ENCODE measurements at regions not wholly inside any gene's neighbourhood (a gene's known extent, or its start where the extent isn't known, plus 50 kb on each side); places are given as distances from the start of the nearest gene placed in this dataset.

DNA sequence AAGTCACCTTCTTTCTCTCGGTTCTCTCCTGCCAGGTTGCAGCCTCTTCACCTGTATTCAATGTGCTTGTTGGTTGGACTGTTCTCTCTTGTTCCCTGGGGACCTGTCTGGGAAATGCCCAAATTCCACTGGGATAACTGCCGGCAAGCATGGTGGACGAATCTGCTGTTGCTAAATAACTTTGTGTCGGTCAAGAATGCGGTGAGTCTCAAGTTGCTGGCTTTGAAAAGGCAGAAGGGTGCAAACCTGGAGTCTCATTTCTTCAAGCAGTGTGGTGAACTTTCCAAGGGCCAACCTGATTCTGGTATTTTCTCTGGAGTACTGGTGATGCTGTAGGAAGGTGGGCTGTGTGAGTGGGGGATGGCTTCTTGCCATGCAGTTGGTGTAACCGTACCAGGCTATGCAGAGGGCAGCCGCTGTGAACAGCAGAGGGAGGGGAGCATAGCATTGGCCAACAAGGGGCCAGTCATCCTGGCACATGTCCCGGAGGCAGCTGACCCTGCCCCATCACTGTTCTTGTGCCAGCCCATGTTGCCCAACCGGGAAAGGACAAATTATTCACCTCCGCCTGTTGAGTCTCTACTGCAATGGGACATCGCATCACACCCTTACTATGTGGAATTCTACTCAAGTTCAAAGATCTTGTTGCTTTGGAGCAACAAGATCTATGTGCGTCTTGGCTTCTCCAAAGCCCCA is 88.1 kb upstream of the SEC11C start:
- ATAC-seq = no peak
- Mint-ChIP-seq H3K4me3 (no peak overlapping the region), H3K27ac (no peak overlapping the region), H3K36me3 (no peaks in the 10 kb centered on the region), H3K9me3 (no peaks in the 10 kb centered on the region), H3K4me1 (peaks cover 0 to 3% (median 1%) of the 10 kb centered on the region in 4 donors), H3K27me3 (peaks cover 3 to 44% (median 20%) of the 10 kb centered on the region in 5 donors)
- no peak for DNase-seq
- POLR2A ChIA-PET = no interaction called here

DNA sequence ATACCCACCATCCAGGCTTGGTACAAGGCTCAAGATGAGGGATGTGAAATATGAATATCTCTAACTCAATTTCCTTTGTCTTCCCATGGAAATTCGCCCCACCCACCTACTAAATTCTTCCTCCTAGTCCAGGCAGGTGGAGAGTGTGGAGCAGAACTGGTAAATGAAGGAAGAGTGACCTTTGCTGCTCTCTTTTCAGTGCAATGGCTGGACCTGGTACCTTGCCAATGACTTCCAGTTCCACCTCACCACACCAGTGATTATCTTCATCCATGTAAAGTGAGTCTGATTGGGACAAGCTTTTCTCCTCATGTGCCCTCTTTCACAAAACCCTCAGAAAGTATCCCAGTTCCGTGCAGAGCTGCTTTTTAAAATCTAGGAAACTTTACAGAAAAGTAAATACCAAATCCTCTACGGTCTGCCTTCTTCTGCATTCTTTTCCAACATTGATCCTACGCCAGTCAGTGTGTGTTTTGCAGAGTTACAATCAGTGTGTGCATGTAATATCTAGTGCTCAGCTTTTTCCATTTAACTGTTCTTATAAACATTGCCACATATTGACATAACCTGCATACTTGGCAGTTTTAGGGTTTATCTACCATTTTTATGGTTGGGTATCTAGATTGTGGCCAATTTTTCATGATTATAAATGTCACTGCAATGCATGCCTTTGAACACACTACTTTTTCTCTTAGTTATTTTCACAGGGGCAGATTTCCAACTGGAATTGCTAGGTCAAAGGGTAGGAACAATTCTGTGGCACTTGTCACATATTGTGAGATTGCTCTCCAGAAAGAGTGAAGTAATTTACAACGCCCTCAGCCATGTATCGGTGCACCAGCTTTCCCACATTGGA is 86.5 kb upstream of the SEC11C start:
- no peak for ATAC-seq
- H3K4me1 Mint-ChIP-seq = peaks cover 0 to 3% (median 1%) of the 10 kb centered on the region in 4 donors

DNA sequence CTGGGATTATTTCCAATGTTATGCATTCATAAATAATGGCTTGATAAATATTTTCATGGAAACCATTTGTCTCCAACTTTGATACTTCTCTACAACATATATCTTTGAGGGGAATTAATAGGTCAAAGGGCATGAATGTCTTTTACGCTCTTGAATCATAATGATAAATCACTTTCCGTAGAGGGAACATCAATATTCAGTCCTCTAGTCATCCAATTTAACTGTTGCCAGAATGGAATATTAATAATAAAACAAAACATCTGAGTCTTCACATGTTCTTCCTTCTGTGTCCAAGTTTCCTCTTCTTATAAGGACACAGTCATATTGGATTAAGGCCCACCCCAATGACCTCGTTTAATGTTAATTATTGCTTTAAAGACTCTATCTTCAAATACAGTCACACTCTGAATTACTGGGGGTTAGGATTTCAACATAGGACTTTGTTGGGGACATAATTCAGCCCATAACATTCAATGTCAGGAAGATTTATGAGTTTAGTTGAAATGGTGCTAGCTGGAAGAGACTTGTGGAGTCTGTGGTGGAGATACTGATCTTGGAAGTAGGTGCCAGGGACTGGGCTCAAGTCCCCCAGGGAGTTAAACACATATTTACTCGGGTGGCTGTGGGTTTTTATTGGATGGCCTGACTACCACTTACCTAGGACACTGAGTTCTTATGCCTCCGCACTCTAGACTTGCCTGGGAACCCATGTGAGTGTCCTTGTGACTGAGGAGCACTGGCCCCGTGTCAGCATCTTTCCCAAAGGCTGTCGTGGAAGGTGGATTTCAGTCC is 85.0 kb upstream of the SEC11C start:
- Mint-ChIP-seq H3K4me3 (no peak overlapping the region), H3K27ac (no peak overlapping the region), H3K36me3 (no peaks in the 10 kb centered on the region), H3K27me3 (peaks cover 3 to 23% (median 16%) of the 10 kb centered on the region in 5 donors), H3K4me1 (peaks cover 0 to 3% (median 1%) of the 10 kb centered on the region in 4 donors), H3K9me3 (no peaks in the 10 kb centered on the region)
- DNase-seq (no peak), ATAC-seq (no peak)
- POLR2A ChIA-PET = interaction anchor here (0.5 kb wide), 1 partner anchor 144 kb away, joined by 3 read pairs; no protein-coding TSS in a partner anchor

More for the DNA sequence above, 86.5 kb upstream of the SEC11C start:
- Mint-ChIP-seq H3K36me3 (no peaks in the 10 kb centered on the region), H3K9me3 (no peaks in the 10 kb centered on the region), H3K4me3 (no peak overlapping the region), H3K27ac (no peak overlapping the region), H3K27me3 (peaks cover 3 to 29% (median 18%) of the 10 kb centered on the region in 5 donors)
- DNase-seq = no peak
- POLR2A ChIA-PET = interaction anchor here (0.7 kb wide), 1 partner anchor 232 kb away, joined by 4 read pairs; no protein-coding TSS in a partner anchor

DNA sequence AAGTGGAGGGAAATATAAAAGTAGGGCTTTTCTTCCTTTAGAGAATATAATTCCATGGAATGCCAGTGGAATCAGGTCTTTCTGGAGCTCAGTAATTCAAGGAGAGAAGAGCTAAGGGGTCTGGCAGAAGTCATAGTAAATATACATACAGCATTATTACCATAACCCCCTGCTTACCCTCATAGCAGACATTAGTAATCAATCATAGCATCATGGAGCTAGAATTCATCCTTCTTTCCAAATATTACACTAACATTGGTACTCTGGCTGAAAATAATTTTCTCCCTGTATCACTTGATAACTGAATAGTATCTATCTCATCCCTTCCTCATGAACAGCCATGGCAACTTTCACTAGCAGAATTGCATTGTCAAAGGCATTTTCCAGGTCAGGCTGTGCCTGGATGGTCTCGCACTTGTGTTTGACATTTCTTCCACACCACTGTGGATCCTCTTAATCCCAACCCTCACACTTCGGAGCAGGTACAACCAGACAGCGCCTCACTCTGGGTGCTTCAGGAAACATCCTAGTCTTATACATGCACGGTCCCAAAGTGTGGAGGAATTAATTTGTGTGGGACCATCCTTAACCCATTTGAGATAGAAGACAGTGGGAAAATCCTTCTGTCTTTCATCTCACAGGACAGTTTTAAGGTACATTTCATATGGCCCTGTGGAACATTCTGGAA is 84.2 kb upstream of the SEC11C start:
- Mint-ChIP-seq H3K27me3 (peaks cover 5 to 25% (median 22%) of the 10 kb centered on the region in 5 donors), H3K4me1 (peaks cover 0 to 3% (median 1%) of the 10 kb centered on the region in 4 donors), H3K9me3 (no peaks in the 10 kb centered on the region), H3K36me3 (no peaks in the 10 kb centered on the region), H3K4me3 (no peak overlapping the region), H3K27ac (no peak overlapping the region)
- no peak for DNase-seq
- ATAC-seq = no peak
- POLR2A ChIA-PET = interaction anchor here (0.5 kb wide), 1 partner anchor 145 kb away, joined by 3 read pairs; no protein-coding TSS in a partner anchor

DNA sequence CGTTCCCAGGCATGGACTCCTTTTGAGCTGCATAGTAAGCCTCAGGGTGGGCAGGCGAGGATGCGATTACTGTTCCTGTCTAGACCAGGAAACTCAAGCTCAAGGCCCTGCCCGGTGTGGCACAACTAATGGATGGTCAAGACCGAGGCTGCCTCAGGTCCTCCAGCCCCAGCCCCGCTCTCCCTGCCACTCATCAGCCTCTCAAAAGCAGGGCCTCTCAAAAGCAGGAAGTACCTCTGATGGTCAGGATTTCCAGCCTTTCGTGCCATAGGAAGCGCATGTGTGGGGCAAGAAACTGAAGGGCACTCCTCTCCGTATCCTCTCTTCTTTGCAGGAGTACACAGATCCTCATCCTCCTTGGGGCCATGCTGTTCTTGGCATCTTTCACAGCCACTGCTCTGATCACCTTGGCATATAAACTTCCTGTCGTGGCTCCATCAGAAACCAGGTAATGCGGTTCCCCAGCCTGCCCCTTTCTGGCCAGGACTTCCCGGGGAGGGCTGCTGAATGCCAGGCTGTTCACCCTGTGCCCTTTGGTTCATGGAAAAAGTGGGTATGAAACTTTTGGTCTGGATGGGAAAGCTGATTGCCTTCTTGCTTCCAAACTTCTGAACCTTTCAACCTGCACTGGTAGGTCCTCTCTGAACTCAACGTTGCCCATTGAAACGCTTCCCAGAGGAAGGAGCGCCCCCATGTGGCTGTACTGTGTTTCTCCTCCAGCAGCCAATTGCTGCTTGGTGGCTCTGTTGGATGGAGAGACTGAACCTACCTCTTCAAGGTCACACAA is 82.8 kb upstream of the SEC11C start:
- H3K27ac Mint-ChIP-seq = no peak overlapping the region
- H3K36me3 Mint-ChIP-seq = no peaks in the 10 kb centered on the region
- peak in 8 of 10 donors; percentile 9 to 69 (median 38) for DNase-seq
- POLR2A ChIA-PET = no interaction called here
- no peaks in the 10 kb centered on the region for H3K4me1 Mint-ChIP-seq
- H3K4me3 Mint-ChIP-seq = no peak overlapping the region
- ATAC-seq = no peak
- H3K9me3 Mint-ChIP-seq = no peaks in the 10 kb centered on the region
- peaks cover 7 to 31% (median 27%) of the 10 kb centered on the region in 5 donors for H3K27me3 Mint-ChIP-seq

DNA sequence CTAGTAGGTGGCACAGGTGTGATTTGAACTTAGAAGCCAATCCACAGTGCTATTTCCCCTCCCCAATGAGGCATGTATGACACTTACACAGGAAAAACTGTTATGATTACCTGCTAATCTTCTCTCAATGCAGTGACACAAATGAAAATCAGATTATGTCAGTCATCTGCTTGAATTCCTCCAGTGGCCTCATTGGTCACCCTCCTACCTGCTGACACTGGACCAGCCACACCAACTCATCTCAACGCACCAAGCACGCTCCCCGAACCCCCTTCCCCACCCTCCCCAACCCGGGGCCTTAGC is 82.2 kb upstream of the SEC11C start:
- POLR2A ChIA-PET = no interaction called here
- H3K9me3 Mint-ChIP-seq = no peaks in the 10 kb centered on the region

DNA sequence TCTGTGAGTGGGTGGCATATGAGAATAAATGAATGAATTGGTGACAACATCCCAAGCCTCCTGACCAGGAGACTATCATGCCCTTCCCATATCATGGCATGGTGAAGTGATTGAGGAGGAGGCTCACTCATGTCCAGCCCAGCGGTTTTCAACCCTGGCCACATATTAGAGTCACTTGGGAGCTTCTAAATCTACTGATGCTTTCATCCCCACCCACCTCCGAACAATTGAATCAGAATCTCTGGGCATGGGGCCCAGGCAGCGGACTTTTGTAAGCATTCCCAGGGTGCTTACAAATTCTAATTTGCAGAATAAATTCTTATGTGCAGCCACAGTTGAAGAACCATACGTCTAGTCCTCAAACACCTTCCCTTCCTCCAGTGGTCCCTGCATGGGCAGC is 81.7 kb upstream of the SEC11C start:
- POLR2A ChIA-PET = no interaction called here
- Mint-ChIP-seq H3K27me3 (peaks cover 7 to 42% (median 25%) of the 10 kb centered on the region in 5 donors), H3K27ac (no peak overlapping the region), H3K4me3 (no peak overlapping the region), H3K4me1 (no peaks in the 10 kb centered on the region), H3K9me3 (no peaks in the 10 kb centered on the region), H3K36me3 (no peaks in the 10 kb centered on the region)
- DNase-seq (no peak), ATAC-seq (no peak)

More for the DNA sequence above, 82.2 kb upstream of the SEC11C start:
- DNase-seq (no peak), ATAC-seq (no peak)
- Mint-ChIP-seq H3K4me1 (no peaks in the 10 kb centered on the region), H3K27me3 (peaks cover 7 to 36% (median 29%) of the 10 kb centered on the region in 5 donors), H3K36me3 (no peaks in the 10 kb centered on the region), H3K4me3 (no peak overlapping the region), H3K27ac (no peak overlapping the region)

DNA sequence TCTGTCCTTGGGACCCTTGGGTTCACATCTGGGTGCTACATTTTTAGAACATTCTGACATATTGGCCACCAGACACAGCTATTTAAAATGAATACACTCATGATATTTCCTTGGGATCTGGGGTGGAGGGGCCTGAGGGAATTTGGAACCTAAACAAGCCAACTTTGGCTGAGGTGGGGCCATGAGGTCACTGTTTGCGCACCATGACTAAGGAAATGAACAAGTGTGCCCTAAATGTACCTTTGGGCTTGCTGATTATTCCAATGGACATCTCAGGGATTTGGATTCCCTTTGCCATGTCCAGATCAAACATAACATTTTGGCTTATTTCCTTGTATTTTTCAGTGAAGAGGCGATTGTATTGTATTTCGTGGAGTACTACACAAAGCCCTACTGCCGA is 80.5 kb upstream of the SEC11C start:
- H3K9me3 Mint-ChIP-seq = no peaks in the 10 kb centered on the region
- ATAC-seq = no peak
- no peak for DNase-seq
- POLR2A ChIA-PET = no interaction called here
- H3K27me3 Mint-ChIP-seq = peaks cover 4 to 47% (median 24%) of the 10 kb centered on the region in 5 donors
- no peaks in the 10 kb centered on the region for H3K36me3 Mint-ChIP-seq
- no peak overlapping the region for H3K27ac Mint-ChIP-seq
- H3K4me3 Mint-ChIP-seq = no peak overlapping the region
- H3K4me1 Mint-ChIP-seq = no peaks in the 10 kb centered on the region

DNA sequence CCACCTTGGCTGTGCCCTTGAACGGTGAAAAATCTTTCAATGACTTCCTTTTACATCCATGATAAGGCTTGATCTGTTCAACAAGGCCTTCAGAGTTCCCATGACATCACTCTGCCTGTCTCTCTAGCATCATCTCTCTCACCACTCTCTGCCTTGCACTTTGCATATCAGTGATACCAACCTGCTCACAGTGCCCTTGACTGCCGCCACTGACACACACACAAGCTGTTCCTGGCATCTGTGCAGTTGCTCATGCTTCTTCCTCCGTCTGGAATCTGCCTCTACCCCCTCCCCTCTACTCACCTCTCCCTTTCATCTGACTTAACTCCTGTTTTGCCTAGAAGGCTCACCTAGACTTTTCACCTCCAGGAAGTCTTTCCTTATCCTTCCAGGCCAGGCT is 79.1 kb upstream of the SEC11C start:
- POLR2A ChIA-PET = no interaction called here
- no peak for ATAC-seq
- no peak for DNase-seq
- Mint-ChIP-seq H3K27me3 (peaks cover 4 to 47% (median 21%) of the 10 kb centered on the region in 5 donors), H3K36me3 (no peaks in the 10 kb centered on the region), H3K27ac (no peak overlapping the region), H3K4me1 (no peaks in the 10 kb centered on the region), H3K4me3 (no peak overlapping the region), H3K9me3 (no peaks in the 10 kb centered on the region)

DNA sequence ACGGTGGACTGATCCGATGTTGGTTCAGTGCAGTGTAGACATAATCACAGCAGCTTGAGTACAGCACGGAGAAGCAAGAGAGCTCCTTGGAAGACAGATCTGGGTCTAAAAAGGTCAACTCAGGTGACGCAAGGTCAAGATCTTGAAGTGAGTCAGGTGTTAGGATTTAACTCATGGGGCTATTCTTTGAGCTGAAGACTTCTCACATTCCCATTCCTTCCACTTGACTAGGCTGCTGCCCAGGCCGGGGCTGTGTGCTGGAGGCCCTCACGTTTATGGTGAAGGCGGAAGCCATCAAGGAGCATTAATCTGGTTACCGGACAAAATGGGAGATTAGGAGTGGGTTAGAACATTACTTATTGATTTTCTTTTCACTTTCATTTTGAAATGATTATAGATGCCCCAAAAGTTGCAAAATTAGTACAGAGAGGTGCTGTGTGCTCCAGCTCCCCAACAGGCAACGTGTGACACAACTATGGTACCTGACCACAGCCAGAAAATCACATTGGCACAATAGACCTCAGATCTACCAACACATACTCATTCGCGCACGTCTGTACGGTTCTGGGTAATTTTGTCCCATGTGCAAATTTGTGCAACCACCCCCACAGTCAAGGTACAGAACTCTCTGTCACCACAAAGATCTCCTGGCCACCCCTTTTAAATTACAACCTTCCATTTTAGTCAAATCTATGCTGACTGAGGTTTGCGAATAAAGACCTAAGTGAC is 77.6 kb upstream of the SEC11C start:
- DNase-seq (no peak), ATAC-seq (no peak)
- H3K36me3 Mint-ChIP-seq = no peaks in the 10 kb centered on the region
- H3K9me3 Mint-ChIP-seq = no peaks in the 10 kb centered on the region
- H3K27ac Mint-ChIP-seq = no peak overlapping the region
- H3K4me3 Mint-ChIP-seq = no peak overlapping the region
- H3K27me3 Mint-ChIP-seq = peaks cover 4 to 45% (median 24%) of the 10 kb centered on the region in 5 donors
- POLR2A ChIA-PET = no interaction called here
- H3K4me1 Mint-ChIP-seq = no peaks in the 10 kb centered on the region

DNA sequence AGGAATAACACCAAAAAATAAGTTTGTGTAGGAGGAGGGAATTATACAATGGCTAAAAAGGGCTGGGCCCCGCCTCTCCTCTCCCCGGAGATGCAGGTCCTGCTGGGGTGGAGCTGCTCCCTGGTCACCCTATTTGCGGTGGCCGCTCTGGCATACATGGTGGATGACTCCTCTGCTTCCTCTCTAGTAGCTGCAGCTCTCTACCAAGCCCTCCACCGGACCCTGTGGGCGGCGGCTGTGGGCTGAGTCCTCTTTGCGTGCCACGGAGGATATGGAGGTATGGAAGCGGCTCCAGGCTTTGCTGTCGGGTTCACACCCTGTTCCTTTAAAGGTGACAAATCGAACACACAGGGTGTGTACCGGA is 77.1 kb upstream of the SEC11C start:
- DNase-seq = no peak
- POLR2A ChIA-PET = no interaction called here
- H3K4me1 Mint-ChIP-seq = no peaks in the 10 kb centered on the region
- H3K27ac Mint-ChIP-seq = no peak overlapping the region
- H3K9me3 Mint-ChIP-seq = no peaks in the 10 kb centered on the region
- peaks cover 4 to 40% (median 24%) of the 10 kb centered on the region in 5 donors for H3K27me3 Mint-ChIP-seq
- H3K4me3 Mint-ChIP-seq = no peak overlapping the region
- no peak for ATAC-seq
- H3K36me3 Mint-ChIP-seq = no peaks in the 10 kb centered on the region
